ENCODE measurements at regions not wholly inside any gene's neighbourhood (a gene's known extent, or its start where the extent isn't known, plus 50 kb on each side); places are given as distances from the start of the nearest gene placed in this dataset.

DNA sequence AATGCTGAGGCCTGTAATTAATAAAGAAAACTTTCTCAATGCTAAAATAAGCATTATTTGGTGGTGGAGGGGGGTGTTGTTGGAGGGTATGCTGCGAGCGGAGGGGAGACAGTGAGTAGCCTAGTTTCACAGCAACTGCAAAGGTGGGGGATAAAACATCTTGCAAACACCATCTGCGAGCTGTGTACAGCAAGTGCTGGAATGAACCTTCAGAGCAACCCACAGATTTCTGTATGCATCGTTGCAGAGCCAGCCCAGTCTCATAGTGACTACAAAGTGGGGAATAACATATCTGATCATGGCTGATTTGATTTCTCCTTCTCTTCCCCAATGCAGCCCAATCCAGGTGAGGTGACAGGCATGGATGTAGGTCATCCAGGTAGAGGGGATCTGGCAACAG is 80.7 kb upstream of the COG2 start:
- Histone ChIP-seq H2BK12ac (ENCODE audit: low read length in 2 of 2) (no peak overlapping the region), H2AK5ac (ENCODE audit: low read length, severe bottlenecking) (no peak overlapping the region), H3K4me2 (ENCODE audit: low read length, poor library complexity, severe bottlenecking) (no peak overlapping the region), H3K79me1 (replicated peaks; ENCODE audit: low read length, poor library complexity, severe bottlenecking) (no peaks in the 10 kb centered on the region), H4K91ac (ENCODE audit: low read length) (no peak overlapping the region), H3K18ac (ENCODE audit: low read depth in 1 of 2, low read length in 2 of 2) (no peak overlapping the region), H3K9me3 (ENCODE audit: control insufficient read depth, low read length) (no peaks in the 10 kb centered on the region), H2BK5ac (ENCODE audit: low read depth, low read length, poor library complexity, severe bottlenecking) (no peak overlapping the region), H3K23ac (ENCODE audit: low read length in 2 of 2) (no peak overlapping the region), H3K9ac (ENCODE audit: low read length) (no peak overlapping the region), H4K8ac (ENCODE audit: low read length) (no peak overlapping the region), H3K4me1 (ENCODE audit: control insufficient read depth, insufficient read depth, low read depth, low read length) (no peaks in the 10 kb centered on the region), H2AFZ (ENCODE audit: low read depth, low read length) (no peak overlapping the region), H2BK120ac (ENCODE audit: low read depth, low read length) (no peak overlapping the region), H2BK15ac (ENCODE audit: low read depth, poor library complexity, severe bottlenecking) (no peak overlapping the region), H3K4me3 (ENCODE audit: insufficient read depth in 1 of 2, low read depth in 1 of 2, low read length in 2 of 2) (no peak overlapping the region), H3K27ac (ENCODE audit: low read length, poor library complexity, severe bottlenecking) (no peak overlapping the region), H3K27me3 (ENCODE audit: control insufficient read depth in 1 of 2, insufficient read depth in 1 of 2, low read length in 2 of 2) (peaks cover 20 to 21% of the 10 kb centered on the region in 2 experiments), H3K36me3 (ENCODE audit: control insufficient read depth in 1 of 2, insufficient read depth in 2 of 2, low read depth in 1 of 2, low read length in 2 of 2) (no peaks in the 10 kb centered on the region), H3K14ac (ENCODE audit: low read length in 2 of 2) (no peak overlapping the region), H3K4ac (ENCODE audit: low read depth in 1 of 2, low read length in 2 of 2) (no peak overlapping the region)
- DNase-seq, result no peak
- 78% methylated on average over 3 of the region's 4 CpGs for WGBS

DNA sequence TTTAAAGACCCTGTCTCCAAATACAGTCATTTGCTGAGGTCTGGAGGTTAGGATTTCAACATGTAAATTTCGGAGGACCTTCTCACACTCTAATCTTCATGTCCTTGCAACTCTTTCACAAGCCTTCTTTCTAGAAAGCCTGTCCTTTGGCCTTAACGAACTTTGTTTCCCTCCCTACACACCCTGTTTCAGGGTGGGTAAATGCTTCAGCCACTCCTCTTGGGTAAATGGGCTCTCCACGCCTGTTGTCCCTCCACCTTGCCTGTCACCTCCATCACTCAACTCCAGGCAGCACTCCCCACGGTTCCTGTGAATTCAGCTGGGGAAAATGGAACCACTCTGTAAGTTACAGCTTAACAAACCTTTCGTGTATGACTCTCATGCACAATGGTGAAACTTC is 84.0 kb upstream of the COG2 start:
- no peaks in the 10 kb centered on the region for H3K36me3 ChIP-seq (ENCODE audit: control insufficient read depth in 1 of 2, insufficient read depth in 2 of 2, low read depth in 1 of 2, low read length in 2 of 2)
- H3K4ac ChIP-seq (ENCODE audit: low read depth in 1 of 2, low read length in 2 of 2), result no peak overlapping the region
- no peak overlapping the region for H3K9ac ChIP-seq (ENCODE audit: low read length)
- H4K91ac ChIP-seq (ENCODE audit: low read length), result no peak overlapping the region
- H3K23ac ChIP-seq (ENCODE audit: low read length in 2 of 2), result no peak overlapping the region
- no peak overlapping the region for H2BK15ac ChIP-seq (ENCODE audit: low read depth, poor library complexity, severe bottlenecking)
- no peaks in the 10 kb centered on the region for H3K79me1 ChIP-seq (replicated peaks; ENCODE audit: low read length, poor library complexity, severe bottlenecking)
- H3K9me3 ChIP-seq (ENCODE audit: control insufficient read depth, low read length), result no peaks in the 10 kb centered on the region
- H2BK120ac ChIP-seq (ENCODE audit: low read depth, low read length), result no peak overlapping the region
- peaks cover 10 to 14% of the 10 kb centered on the region in 2 experiments for H3K27me3 ChIP-seq (ENCODE audit: control insufficient read depth in 1 of 2, insufficient read depth in 1 of 2, low read length in 2 of 2)
- no peak overlapping the region for H3K4me2 ChIP-seq (ENCODE audit: low read length, poor library complexity, severe bottlenecking)
- H3K14ac ChIP-seq (ENCODE audit: low read length in 2 of 2), result no peak overlapping the region
- no peak for DNase-seq
- 69% methylated on average over 5 of the region's 5 CpGs for WGBS
- no peak overlapping the region for H3K18ac ChIP-seq (ENCODE audit: low read depth in 1 of 2, low read length in 2 of 2)
- H3K27ac ChIP-seq (ENCODE audit: low read length, poor library complexity, severe bottlenecking), result no peak overlapping the region
- no peak overlapping the region for H2AK5ac ChIP-seq (ENCODE audit: low read length, severe bottlenecking)
- H4K8ac ChIP-seq (ENCODE audit: low read length), result no peak overlapping the region
- no peaks in the 10 kb centered on the region for H3K4me1 ChIP-seq (ENCODE audit: control insufficient read depth, insufficient read depth, low read depth, low read length)
- H2AFZ ChIP-seq (ENCODE audit: low read depth, low read length), result no peak overlapping the region
- H2BK5ac ChIP-seq (ENCODE audit: low read depth, low read length, poor library complexity, severe bottlenecking), result no peak overlapping the region
- H2BK12ac ChIP-seq (ENCODE audit: low read length in 2 of 2), result no peak overlapping the region
- H3K4me3 ChIP-seq (ENCODE audit: insufficient read depth in 1 of 2, low read depth in 1 of 2, low read length in 2 of 2), result no peak overlapping the region

DNA sequence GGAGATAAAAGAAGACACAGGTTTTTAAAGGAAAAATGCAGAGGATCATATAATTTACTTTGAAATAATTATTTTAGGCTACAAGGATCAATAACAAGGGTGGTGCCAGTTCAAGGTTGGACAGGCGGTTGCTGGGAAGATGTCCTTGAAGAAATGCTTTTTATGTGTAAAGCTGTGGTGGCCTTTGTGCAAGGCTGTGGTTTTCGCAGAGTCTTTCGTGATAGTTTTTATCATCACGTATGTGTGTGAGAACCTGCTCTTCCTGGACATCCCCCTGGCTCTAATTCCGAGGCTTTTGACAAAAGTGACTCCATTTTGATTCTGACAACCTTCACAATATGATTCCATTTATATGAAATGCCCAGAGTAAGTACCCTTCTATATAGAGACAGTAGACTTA is 85.8 kb upstream of the COG2 start:
- H3K4ac ChIP-seq (ENCODE audit: low read depth in 1 of 2, low read length in 2 of 2), result no peak overlapping the region
- H3K9ac ChIP-seq (ENCODE audit: low read length), result no peak overlapping the region
- H2AFZ ChIP-seq (ENCODE audit: low read depth, low read length), result no peak overlapping the region
- no peak overlapping the region for H3K14ac ChIP-seq (ENCODE audit: low read length in 2 of 2)
- no peaks in the 10 kb centered on the region for H3K36me3 ChIP-seq (ENCODE audit: control insufficient read depth in 1 of 2, insufficient read depth in 2 of 2, low read depth in 1 of 2, low read length in 2 of 2)
- H3K23ac ChIP-seq (ENCODE audit: low read length in 2 of 2), result no peak overlapping the region
- no peaks in the 10 kb centered on the region for H3K9me3 ChIP-seq (ENCODE audit: control insufficient read depth, low read length)
- no peak overlapping the region for H3K18ac ChIP-seq (ENCODE audit: low read depth in 1 of 2, low read length in 2 of 2)
- no peak overlapping the region for H2BK12ac ChIP-seq (ENCODE audit: low read length in 2 of 2)
- no peak overlapping the region for H2BK120ac ChIP-seq (ENCODE audit: low read depth, low read length)
- H3K4me3 ChIP-seq (ENCODE audit: insufficient read depth in 1 of 2, low read depth in 1 of 2, low read length in 2 of 2), result no peak overlapping the region
- H4K8ac ChIP-seq (ENCODE audit: low read length), result no peak overlapping the region
- no peak overlapping the region for H3K4me2 ChIP-seq (ENCODE audit: low read length, poor library complexity, severe bottlenecking)
- no peak overlapping the region for H3K27ac ChIP-seq (ENCODE audit: low read length, poor library complexity, severe bottlenecking)
- no peaks in the 10 kb centered on the region for H3K79me1 ChIP-seq (replicated peaks; ENCODE audit: low read length, poor library complexity, severe bottlenecking)
- no peak overlapping the region for H2AK5ac ChIP-seq (ENCODE audit: low read length, severe bottlenecking)
- no peaks in the 10 kb centered on the region for H3K4me1 ChIP-seq (ENCODE audit: control insufficient read depth, insufficient read depth, low read depth, low read length)
- H2BK5ac ChIP-seq (ENCODE audit: low read depth, low read length, poor library complexity, severe bottlenecking), result no peak overlapping the region
- no peak overlapping the region for H2BK15ac ChIP-seq (ENCODE audit: low read depth, poor library complexity, severe bottlenecking)
- H4K91ac ChIP-seq (ENCODE audit: low read length), result no peak overlapping the region
- DNase-seq, result no peak
- H3K27me3 ChIP-seq (ENCODE audit: control insufficient read depth in 1 of 2, insufficient read depth in 1 of 2, low read length in 2 of 2), result peaks cover 4 to 9% of the 10 kb centered on the region in 2 experiments
- 88% methylated on average over 4 of the region's 5 CpGs for WGBS

- H3K9me3 ChIP-seq (ENCODE audit: control insufficient read depth, low read length), result no peaks in the 10 kb centered on the region
- no peak overlapping the region for H2BK12ac ChIP-seq (ENCODE audit: low read length in 2 of 2)
- no peak overlapping the region for H3K9ac ChIP-seq (ENCODE audit: low read length)
- no peak overlapping the region for H3K27ac ChIP-seq (ENCODE audit: low read length, poor library complexity, severe bottlenecking)
- WGBS, result no CpG with 5 or more reads among the region's 1 CpG
- no peaks in the 10 kb centered on the region for H3K36me3 ChIP-seq (ENCODE audit: control insufficient read depth in 1 of 2, insufficient read depth in 2 of 2, low read depth in 1 of 2, low read length in 2 of 2)
- no peak overlapping the region for H2BK5ac ChIP-seq (ENCODE audit: low read depth, low read length, poor library complexity, severe bottlenecking)
- no peak overlapping the region for H2BK15ac ChIP-seq (ENCODE audit: low read depth, poor library complexity, severe bottlenecking)
- no peak overlapping the region for H4K8ac ChIP-seq (ENCODE audit: low read length)
- no peak for DNase-seq
- H3K4me2 ChIP-seq (ENCODE audit: low read length, poor library complexity, severe bottlenecking), result no peak overlapping the region
- H2BK120ac ChIP-seq (ENCODE audit: low read depth, low read length), result no peak overlapping the region
- H4K91ac ChIP-seq (ENCODE audit: low read length), result no peak overlapping the region
- H2AFZ ChIP-seq (ENCODE audit: low read depth, low read length), result no peak overlapping the region
- no peak overlapping the region for H3K4me3 ChIP-seq (ENCODE audit: insufficient read depth in 1 of 2, low read depth in 1 of 2, low read length in 2 of 2)
- peaks cover 4 to 9% of the 10 kb centered on the region in 2 experiments for H3K27me3 ChIP-seq (ENCODE audit: control insufficient read depth in 1 of 2, insufficient read depth in 1 of 2, low read length in 2 of 2)
- no peak overlapping the region for H3K4ac ChIP-seq (ENCODE audit: low read depth in 1 of 2, low read length in 2 of 2)
- no peaks in the 10 kb centered on the region for H3K79me1 ChIP-seq (replicated peaks; ENCODE audit: low read length, poor library complexity, severe bottlenecking)
- no peaks in the 10 kb centered on the region for H3K4me1 ChIP-seq (ENCODE audit: control insufficient read depth, insufficient read depth, low read depth, low read length)
- no peak overlapping the region for H2AK5ac ChIP-seq (ENCODE audit: low read length, severe bottlenecking)
- no peak overlapping the region for H3K18ac ChIP-seq (ENCODE audit: low read depth in 1 of 2, low read length in 2 of 2)
- H3K14ac ChIP-seq (ENCODE audit: low read length in 2 of 2), result no peak overlapping the region
- H3K23ac ChIP-seq (ENCODE audit: low read length in 2 of 2), result no peak overlapping the region
These were observed 86.5 kb upstream of the COG2 start for GRCh38 chr1:230555814-230556213.
